HG02981 (cell line): ENCODE measurements at regions not wholly inside any gene's neighbourhood (a gene's known extent, or its start where the extent isn't known, plus 50 kb on each side); places are given as distances from the start of the nearest gene placed in this dataset.
A peak's percentile ranks its signal among the peaks of the same experiment; 100 is the strongest.

Experiments used
- ATAC-seq: cut with Tn5 transposase; IDR thresholded peaks from one replicate; pipeline ENCODE4 v1.9.1; 2021; ENCODE audit warnings: mild to moderate bottlenecking, moderate library complexity; ENCODE audit not compliant: unreplicated experiment

- ATAC-seq: no peak
These were observed 110.3 kb upstream of the CEP85L start for GRCh38 chr6:118761645-118762044.

- no peak for ATAC-seq
These were observed 107.6 kb upstream of the CEP85L start for GRCh38 chr6:118758946-118759345.

- no peak for ATAC-seq
These were observed 104.7 kb upstream of the CEP85L start for GRCh38 chr6:118755941-118756646.

GRCh38 chr6:118752803-118753202 lies 101.4 kb upstream of the CEP85L start:
- no peak for ATAC-seq

GRCh38 chr6:118751072-118751471 lies 99.7 kb upstream of the CEP85L start:
- no peak for ATAC-seq

- ATAC-seq: peak; percentile 52
These were observed 98.8 kb upstream of the CEP85L start for GRCh38 chr6:118750143-118750542.

- ATAC-seq: no peak
These were observed 97.1 kb upstream of the CEP85L start for GRCh38 chr6:118748311-118749062.

GRCh38 chr6:118746825-118747174 lies 95.4 kb upstream of the CEP85L start:
- no peak for ATAC-seq

- no peak for ATAC-seq
These were observed 94.9 kb upstream of the CEP85L start for GRCh38 chr6:118746145-118746824.

GRCh38 chr6:118745156-118745555 lies 93.8 kb upstream of the CEP85L start:
- no peak for ATAC-seq

GRCh38 chr6:118744261-118744941 lies 93.0 kb upstream of the CEP85L start:
- no peak for ATAC-seq

GRCh38 chr6:118743746-118744145 lies 92.4 kb upstream of the CEP85L start:
- no peak for ATAC-seq

- ATAC-seq: no peak
These were observed 89.0 kb upstream of the CEP85L start for GRCh38 chr6:118740372-118740771.

GRCh38 chr6:118739696-118740353 lies 88.4 kb upstream of the CEP85L start:
- ATAC-seq: no peak

GRCh38 chr6:118736440-118736839 lies 85.0 kb upstream of the CEP85L start:
- ATAC-seq: no peak

- ATAC-seq: no peak
These were observed 83.9 kb upstream of the CEP85L start for GRCh38 chr6:118735320-118735719.

- ATAC-seq: no peak
These were observed 74.6 kb upstream of the CEP85L start for GRCh38 chr6:118725944-118726343.

- peak; percentile 88 for ATAC-seq
These were observed 72.8 kb upstream of the CEP85L start for GRCh38 chr6:118724211-118724610.

- no peak for ATAC-seq
These were observed 71.7 kb upstream of the CEP85L start for GRCh38 chr6:118722829-118723813.

- no peak for ATAC-seq
These were observed 68.7 kb upstream of the CEP85L start for GRCh38 chr6:118720125-118720473.
